RPMI7951 (cell line): ENCODE measurements at regions not wholly inside any gene's neighbourhood (a gene's known extent, or its start where the extent isn't known, plus 50 kb on each side); places are given as distances from the start of the nearest gene placed in this dataset.
A peak's percentile ranks its signal among the peaks of the same experiment; 100 is the strongest.
"Not testable (repeated sequence)": the region's sequence is repeated elsewhere in the genome, so short reads cannot be mapped to it uniquely, and the experiment has no call there.

ENCODE experiments used
- DNase-seq: peaks from one replicate; pipeline ENCODE4 v3.0.0-alpha.2; 2012; ENCODE audit warnings: low read depth

DNA sequence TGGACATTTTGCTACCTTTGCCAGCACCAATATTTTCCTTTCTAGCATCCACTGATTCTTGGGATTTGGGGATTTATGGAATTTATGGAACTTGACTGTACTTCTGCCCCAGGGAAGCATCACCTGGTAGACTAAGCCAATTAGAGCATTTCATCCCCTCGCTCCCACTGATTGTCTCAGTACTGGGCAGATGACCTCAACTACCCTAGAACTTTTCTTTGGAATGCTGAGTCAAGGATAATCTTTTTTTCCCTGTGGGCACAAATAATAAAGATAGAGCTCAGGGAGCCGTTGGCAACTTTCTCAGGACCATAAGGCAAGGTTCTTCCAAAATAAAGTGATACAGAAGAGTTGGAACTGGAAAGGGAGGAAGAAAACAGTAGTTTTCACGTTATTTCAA lies 438.4 kb downstream of the PLK2 start:
- peak; percentile 23 for DNase-seq

DNA sequence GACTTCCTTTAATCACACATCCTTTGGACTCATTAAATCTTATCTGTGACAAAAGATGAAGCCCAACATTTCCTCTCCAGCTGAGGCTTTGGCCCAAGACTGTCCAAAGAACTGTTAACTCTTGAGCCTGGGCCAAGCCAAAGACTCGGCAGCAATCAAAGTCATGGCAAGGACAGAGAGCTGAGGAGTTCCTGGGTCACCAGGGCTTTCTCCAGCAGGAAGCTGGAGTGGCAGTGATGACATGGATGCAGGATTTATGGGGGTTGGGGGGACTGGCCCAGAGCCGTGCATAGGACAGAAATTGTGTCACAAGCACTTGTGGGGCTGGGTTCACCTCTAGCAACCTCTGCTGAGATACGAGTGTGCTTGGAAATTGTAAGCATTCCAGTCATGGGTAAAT lies 440.3 kb downstream of the PLK2 start:
- peak; percentile 93 for DNase-seq

- DNase-seq = no peak
Observed at GRCh38 chr5:58018016-58018415, 441.9 kb downstream of the PLK2 start.

DNA sequence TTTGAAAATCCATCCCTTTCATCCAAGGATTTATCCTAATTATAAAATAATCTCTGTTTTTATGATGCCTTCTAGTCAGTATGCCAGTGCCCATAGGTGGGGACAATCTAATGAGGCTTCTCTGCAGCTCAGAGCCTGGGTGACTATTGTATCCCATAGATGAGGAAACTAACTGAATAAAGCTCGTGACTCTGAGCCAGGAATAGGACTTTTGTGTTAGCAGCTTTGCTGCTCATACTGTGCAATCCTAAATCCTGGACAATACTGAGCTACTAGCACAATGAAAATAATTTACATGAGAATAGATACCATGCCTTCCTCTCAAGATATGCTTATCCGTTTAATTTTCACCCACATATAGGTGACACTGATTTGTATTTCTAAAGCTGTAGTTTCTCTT lies 443.0 kb downstream of the PLK2 start:
- DNase-seq = no peak

DNA sequence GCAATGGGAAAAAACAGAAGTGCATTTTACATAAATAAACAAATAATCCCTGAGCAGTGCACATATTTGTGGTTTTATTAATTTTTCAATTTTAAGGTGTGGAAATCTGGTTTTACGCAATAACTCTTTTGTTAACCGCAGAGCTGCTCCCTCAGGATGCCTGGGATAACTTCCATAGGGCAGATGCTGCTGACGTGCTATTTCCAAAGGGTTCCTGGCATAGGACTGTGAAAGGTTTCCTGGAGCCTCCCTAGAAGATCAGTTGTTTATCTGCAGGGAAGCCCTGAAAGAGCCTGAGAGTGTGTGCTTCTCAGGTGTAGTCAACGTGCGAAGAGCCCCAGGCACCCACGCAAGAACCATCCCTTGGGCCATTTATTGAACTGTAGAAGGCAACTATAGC lies 443.5 kb downstream of the PLK2 start:
- DNase-seq = peak; percentile 2

GRCh38 chr5:58015175-58015574 lies 444.7 kb downstream of the PLK2 start:
- DNase-seq = no peak

GRCh38 chr5:58013542-58014258 lies 446.2 kb downstream of the PLK2 start:
- no peak for DNase-seq

GRCh38 chr5:58012801-58013315 lies 447.0 kb downstream of the PLK2 start:
- DNase-seq = no peak

DNA sequence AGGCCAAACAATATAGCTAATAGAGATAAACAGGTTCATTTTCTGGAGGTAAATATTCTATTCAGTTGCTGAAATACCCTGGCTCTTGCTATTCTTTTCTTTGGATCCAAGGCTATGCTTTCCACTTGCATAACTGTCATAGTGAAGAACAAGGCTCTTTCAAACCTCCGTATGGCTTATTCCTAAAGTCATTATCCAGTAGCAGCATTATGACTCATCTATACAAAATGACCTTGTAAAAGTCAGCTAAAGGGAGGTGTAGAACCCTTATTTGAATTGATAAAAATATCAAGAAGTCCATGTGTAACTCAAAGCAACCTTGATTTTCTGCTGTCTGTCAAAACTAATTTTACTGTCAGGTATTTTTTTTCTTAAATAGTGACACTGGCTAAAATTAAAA lies 447.8 kb downstream of the PLK2 start:
- DNase-seq = peak; percentile 52

DNA sequence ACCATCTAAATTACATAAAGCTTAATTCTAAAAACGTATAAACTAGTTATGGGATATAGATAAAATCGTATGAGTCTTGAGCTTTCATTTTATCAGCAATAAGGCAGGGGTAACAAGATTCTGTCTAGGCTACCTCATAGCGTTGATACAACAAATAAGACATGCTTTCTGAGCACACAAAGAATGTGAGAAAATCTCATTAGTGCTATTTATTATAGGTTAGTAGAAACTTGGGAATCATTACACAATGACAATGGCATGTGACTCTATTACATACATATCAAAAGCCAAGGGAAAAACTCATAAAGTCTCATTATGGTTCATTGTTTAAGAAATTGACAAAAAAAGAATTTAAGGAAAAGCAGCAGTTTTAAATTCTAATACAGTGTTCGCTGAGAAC lies 448.6 kb downstream of the PLK2 start:
- DNase-seq = no peak

DNA sequence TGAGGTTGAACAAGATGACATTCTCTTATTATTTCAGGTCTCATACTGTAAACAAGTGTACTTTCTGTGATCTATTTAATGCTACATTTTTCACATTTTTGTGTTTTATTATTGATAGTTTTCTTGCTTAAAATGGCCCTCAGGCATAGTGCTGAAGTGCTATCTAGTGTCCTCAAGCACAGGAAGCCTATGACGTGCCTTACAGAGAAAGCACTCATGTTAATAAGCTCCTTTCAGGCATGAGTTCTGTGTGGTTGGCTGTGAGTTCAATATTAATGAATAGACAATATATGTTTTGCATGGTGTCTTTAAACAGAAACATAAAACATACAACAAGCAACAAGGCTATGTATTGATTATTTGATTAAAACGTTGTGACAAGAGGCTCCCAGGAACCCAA lies 450.1 kb downstream of the PLK2 start:
- DNase-seq = no peak

- peak; percentile 54 for DNase-seq
Observed at GRCh38 chr5:58002323-58002722, 457.6 kb downstream of the PLK2 start.

- DNase-seq = no peak
Observed at GRCh38 chr5:57993866-57994265, 466.0 kb downstream of the PLK2 start.

- peak; percentile 58 for DNase-seq
Observed at GRCh38 chr5:57989378-57989777, 470.5 kb downstream of the PLK2 start.

GRCh38 chr5:57988813-57989212 lies 471.1 kb downstream of the PLK2 start:
- no peak for DNase-seq

DNA sequence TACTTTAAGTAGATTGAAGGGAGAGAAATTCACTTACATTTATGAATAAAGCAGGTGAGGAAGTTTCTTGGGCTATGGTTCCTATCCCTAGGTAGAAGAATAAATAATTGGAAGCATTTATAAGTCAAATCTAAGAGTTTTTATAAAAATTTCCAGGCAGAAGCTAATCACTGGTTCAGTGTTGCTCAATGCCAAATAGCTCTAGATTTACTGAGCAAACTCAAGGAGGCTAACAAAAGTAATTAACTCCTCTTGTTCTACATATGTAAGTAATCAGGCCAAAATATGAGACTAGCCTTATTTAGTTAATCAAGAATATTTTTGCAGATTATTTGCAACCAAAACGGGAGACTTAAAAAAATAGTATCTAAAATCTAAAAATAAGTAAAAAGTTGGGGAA lies 472.3 kb downstream of the PLK2 start:
- DNase-seq = no peak

- peak; percentile 77 for DNase-seq
Observed at GRCh38 chr5:57986761-57987341, 473.0 kb downstream of the PLK2 start.

GRCh38 chr5:57983426-57983825 lies 476.5 kb downstream of the PLK2 start:
- no peak for DNase-seq

DNA sequence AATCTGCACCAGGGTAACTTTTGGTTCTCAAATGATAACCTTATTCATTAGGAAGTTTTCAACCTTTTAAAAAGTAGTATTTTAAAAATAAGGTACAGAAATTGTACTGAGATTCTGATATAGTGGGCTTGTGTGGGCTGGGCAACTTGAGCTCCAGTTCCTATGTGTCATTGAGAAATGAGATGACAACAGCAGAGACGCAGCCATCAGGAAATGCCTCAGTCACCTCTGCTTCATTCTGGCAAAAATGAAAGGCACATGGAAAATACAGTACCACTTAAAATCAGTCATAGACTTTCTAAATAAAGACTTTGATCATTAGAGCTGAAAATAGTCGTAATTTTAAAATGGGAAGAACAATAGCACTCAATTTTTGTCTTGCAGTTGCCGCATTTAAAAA lies 480.2 kb downstream of the PLK2 start:
- no peak for DNase-seq

DNA sequence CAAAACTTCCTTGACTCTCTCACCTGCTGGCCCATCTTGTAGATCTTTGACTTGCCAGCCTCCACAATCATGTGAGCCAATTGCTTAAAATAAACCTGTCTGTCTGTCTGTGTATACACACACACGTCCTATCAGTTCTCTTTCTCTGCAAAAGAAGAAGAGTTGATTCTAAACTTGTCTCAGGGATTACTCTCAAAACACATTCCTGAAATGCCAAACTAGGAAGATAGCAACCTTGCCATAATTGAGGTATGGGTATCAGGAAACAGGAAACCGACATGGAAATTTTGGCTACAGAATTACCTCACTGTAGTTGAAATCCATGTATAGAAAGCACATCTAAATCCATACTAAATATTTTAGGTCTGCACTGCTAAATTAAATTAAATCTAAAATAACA lies 483.4 kb downstream of the PLK2 start:
- no peak for DNase-seq

DNA sequence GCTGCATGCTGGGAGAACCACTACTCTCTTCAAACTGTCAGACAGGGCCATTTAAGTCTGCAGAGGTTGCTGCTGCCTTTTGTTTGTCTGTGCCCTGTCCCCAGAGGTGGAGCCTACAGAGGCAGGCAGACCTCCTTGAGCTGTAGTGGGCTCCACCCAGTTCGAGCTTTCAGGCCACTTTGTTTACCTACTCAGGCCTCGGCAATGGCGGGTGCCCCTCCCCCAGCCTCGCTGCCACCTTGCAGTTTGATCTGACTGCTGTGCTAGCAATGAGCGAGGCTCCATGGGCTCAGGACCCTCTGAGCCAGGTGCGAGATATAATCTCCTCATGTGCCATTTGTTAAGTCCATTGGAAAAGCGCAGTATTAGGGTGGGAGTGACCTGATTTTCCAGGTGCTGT lies 487.8 kb downstream of the PLK2 start:
- DNase-seq = not testable (repeated sequence)

- DNase-seq = no peak
Observed at GRCh38 chr5:57960569-57960968, 478.0 kb upstream of the ACTBL2 start.

- DNase-seq = no peak
Observed at GRCh38 chr5:57956636-57957035, 474.0 kb upstream of the ACTBL2 start.

DNA sequence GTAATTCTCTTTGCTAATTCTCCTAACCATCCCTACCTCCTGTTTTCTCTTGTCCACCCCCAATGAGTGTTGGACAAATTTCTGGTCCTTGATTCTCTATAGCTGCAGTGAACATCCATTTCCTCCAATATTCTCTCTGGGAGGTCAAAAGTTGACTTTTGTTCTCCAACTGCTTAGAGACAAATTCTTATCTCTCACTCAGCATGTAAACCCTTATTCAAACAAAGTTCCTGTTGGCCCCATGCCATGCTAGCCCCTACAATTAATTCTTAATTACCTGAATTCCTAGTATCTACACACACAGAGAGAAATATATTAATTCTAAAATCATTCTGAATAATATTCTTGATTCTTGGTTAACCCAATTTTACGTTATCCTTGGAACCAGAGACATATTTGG lies 472.9 kb upstream of the ACTBL2 start:
- DNase-seq = no peak
